HG03135 (cell line): ENCODE measurements at regions not wholly inside any gene's neighbourhood (a gene's known extent, or its start where the extent isn't known, plus 50 kb on each side); places are given as distances from the start of the nearest gene placed in this dataset.
"Not testable (repeated sequence)": the region's sequence is repeated elsewhere in the genome, so short reads cannot be mapped to it uniquely, and the experiment has no call there.

Experiments used
- ATAC-seq: cut with Tn5 transposase; IDR thresholded peaks from one replicate; pipeline ENCODE4 v1.9.1; 2021; ENCODE audit warnings: mild to moderate bottlenecking, moderate library complexity; ENCODE audit not compliant: unreplicated experiment

GRCh38 chr6:37078814-37079213, 73.4 kb downstream of the FGD2 start:
- ATAC-seq, result no peak

GRCh38 chr6:37081042-37081607, 75.7 kb downstream of the FGD2 start:
- ATAC-seq, result no peak

GRCh38 chr6:37082390-37083130, 77.1 kb downstream of the FGD2 start:
- ATAC-seq, result no peak

GRCh38 chr6:37083243-37084138, 78.0 kb downstream of the FGD2 start:
- no peak for ATAC-seq

GRCh38 chr6:37084665-37085064, 79.2 kb downstream of the FGD2 start:
- not testable (repeated sequence) for ATAC-seq

GRCh38 chr6:37085198-37085597, 79.7 kb downstream of the FGD2 start:
- ATAC-seq, result no peak

GRCh38 chr6:37088897-37089296, 81.1 kb upstream of the PIM1 start:
- ATAC-seq, result no peak

- ATAC-seq, result no peak
Observed at GRCh38 chr6:37089783-37090182, 80.2 kb upstream of the PIM1 start.

- not testable (repeated sequence) for ATAC-seq
Observed at GRCh38 chr6:37091104-37091503, 78.8 kb upstream of the PIM1 start.

- ATAC-seq, result not testable (repeated sequence)
Observed at GRCh38 chr6:37091586-37091985, 78.4 kb upstream of the PIM1 start.

GRCh38 chr6:37092923-37093727, 76.8 kb upstream of the PIM1 start:
- no peak for ATAC-seq

- ATAC-seq, result no peak
Observed at GRCh38 chr6:37093728-37094069, 76.3 kb upstream of the PIM1 start.

GRCh38 chr6:37095997-37096396, 74.0 kb upstream of the PIM1 start:
- no peak for ATAC-seq

- no peak for ATAC-seq
Observed at GRCh38 chr6:37097335-37097734, 72.6 kb upstream of the PIM1 start.

GRCh38 chr6:37099442-37099841, 70.5 kb upstream of the PIM1 start:
- ATAC-seq, result no peak

- no peak for ATAC-seq
Observed at GRCh38 chr6:37100745-37101144, 69.2 kb upstream of the PIM1 start.

- ATAC-seq, result no peak
Observed at GRCh38 chr6:37101991-37102298, 68.0 kb upstream of the PIM1 start.

- ATAC-seq, result peak; percentile 90
Observed at GRCh38 chr6:37102299-37103168, 67.4 kb upstream of the PIM1 start.

GRCh38 chr6:37103169-37104039, 66.5 kb upstream of the PIM1 start:
- no peak for ATAC-seq
